ENCODE measurements at regions not wholly inside any gene's neighbourhood (a gene's known extent, or its start where the extent isn't known, plus 50 kb on each side); places are given as distances from the start of the nearest gene placed in this dataset.

GRCh38 chr7:16038906-16039305 is 352.4 kb upstream of the MEOX2 start:
- TF ChIP-seq CTCF (IDR thresholded peaks at IDR 0.05) (no peak), POLR2A (IDR thresholded peaks at IDR 0.05) (no peak), POLR2AphosphoS5 (IDR thresholded peaks at IDR 0.05) (no peak)
- H3K9me3 ChIP-seq = no peaks in the 10 kb centered on the region
- H3K4me3 ChIP-seq = no peak overlapping the region
- DNase-seq (ENCODE audit: low spot score) = no peak
- no peaks in the 10 kb centered on the region for H3K4me1 ChIP-seq (replicated peaks)
- intact Hi-C loops (cut with DNase I) = no loop called here
- no peaks in the 10 kb centered on the region for H3K27me3 ChIP-seq (replicated peaks; ENCODE audit: insufficient read depth)
- no peak overlapping the region for H3K27ac ChIP-seq
- 79% methylated on average over 3 of the region's 3 CpGs for WGBS
- no peaks in the 10 kb centered on the region for H3K36me3 ChIP-seq

DNA sequence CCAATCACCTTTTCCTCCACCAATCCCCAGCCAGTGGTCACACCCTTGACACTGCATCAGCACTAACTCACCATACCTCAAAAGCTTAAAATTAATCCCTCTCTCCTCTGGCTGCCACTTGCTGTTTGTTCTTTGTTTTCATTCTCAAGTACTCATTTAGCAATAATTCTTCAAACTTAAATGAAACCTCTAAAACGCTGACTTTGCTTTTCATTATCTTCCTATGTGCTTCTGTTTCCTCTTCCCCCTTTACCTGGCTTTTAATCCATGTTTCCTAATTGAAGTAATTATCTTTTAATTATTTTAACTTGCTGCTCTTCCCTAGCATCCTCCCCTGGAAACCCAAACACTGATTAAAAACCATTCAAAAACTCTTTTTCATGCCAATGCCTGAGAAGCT is 348.9 kb upstream of the MEOX2 start:
- TF ChIP-seq POLR2AphosphoS5 (IDR thresholded peaks at IDR 0.05) = no peak
- no peak for TF ChIP-seq CTCF (IDR thresholded peaks at IDR 0.05)
- TF ChIP-seq POLR2A (IDR thresholded peaks at IDR 0.05) = no peak
- DNase-seq (ENCODE audit: low spot score) = no peak
- Histone ChIP-seq H3K9me3 (no peaks in the 10 kb centered on the region), H3K36me3 (no peaks in the 10 kb centered on the region), H3K4me1 (replicated peaks) (no peaks in the 10 kb centered on the region), H3K27ac (no peak overlapping the region), H3K27me3 (replicated peaks; ENCODE audit: insufficient read depth) (no peaks in the 10 kb centered on the region), H3K4me3 (no peak overlapping the region)
- intact Hi-C loops (cut with DNase I) = no loop called here
- 88% methylated on average over 1 of the region's 1 CpG for WGBS

DNA sequence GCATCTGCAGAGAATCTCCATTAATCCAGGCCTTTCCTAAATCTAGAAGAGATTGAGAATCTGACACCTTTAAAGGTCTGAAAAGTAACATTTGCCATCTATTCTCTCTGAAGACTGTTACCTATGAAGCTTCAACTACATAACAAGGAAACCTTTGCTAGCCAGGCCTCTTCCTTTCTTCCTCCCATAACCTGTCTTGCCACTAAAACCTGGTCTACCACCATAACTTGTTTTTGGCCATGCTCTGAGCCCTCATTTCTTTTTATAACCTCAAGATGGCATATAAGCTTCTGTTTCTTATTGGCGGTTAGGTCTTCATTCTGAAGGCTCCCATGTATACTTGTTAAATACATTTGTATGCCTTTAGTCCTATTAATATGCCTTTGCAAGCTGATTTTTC is 348.4 kb upstream of the MEOX2 start:
- no peak for DNase-seq (ENCODE audit: low spot score)
- intact Hi-C loops (cut with DNase I) = no loop called here

GRCh38 chr7:16034353-16034752 is 347.9 kb upstream of the MEOX2 start:
- WGBS = 89% methylated on average over 2 of the region's 2 CpGs
- H3K27me3 ChIP-seq (replicated peaks; ENCODE audit: insufficient read depth) = no peaks in the 10 kb centered on the region
- TF ChIP-seq CTCF (IDR thresholded peaks at IDR 0.05) (no peak), POLR2A (IDR thresholded peaks at IDR 0.05) (no peak), POLR2AphosphoS5 (IDR thresholded peaks at IDR 0.05) (no peak)
- no peak for DNase-seq (ENCODE audit: low spot score)
- no peaks in the 10 kb centered on the region for H3K9me3 ChIP-seq
- intact Hi-C loops (cut with DNase I) = no loop called here
- no peak overlapping the region for H3K4me3 ChIP-seq
- H3K4me1 ChIP-seq (replicated peaks) = no peaks in the 10 kb centered on the region
- no peak overlapping the region for H3K27ac ChIP-seq
- H3K36me3 ChIP-seq = no peaks in the 10 kb centered on the region

More for the DNA sequence above, 348.4 kb upstream of the MEOX2 start:
- no peaks in the 10 kb centered on the region for H3K36me3 ChIP-seq
- TF ChIP-seq POLR2A (IDR thresholded peaks at IDR 0.05) (no peak), CTCF (IDR thresholded peaks at IDR 0.05) (no peak), POLR2AphosphoS5 (IDR thresholded peaks at IDR 0.05) (no peak)
- no peak overlapping the region for H3K27ac ChIP-seq
- no peak overlapping the region for H3K4me3 ChIP-seq
- H3K9me3 ChIP-seq = no peaks in the 10 kb centered on the region
- no peaks in the 10 kb centered on the region for H3K4me1 ChIP-seq (replicated peaks)
- H3K27me3 ChIP-seq (replicated peaks; ENCODE audit: insufficient read depth) = no peaks in the 10 kb centered on the region
- 92% methylated on average over 1 of the region's 1 CpG for WGBS

GRCh38 chr7:16033233-16033632 is 346.8 kb upstream of the MEOX2 start:
- intact Hi-C loops (cut with DNase I) = no loop called here
- no peak for DNase-seq (ENCODE audit: low spot score)

More at GRCh38 chr7:16033233-16033632, 346.8 kb upstream of the MEOX2 start:
- WGBS = 91% methylated on average over 2 of the region's 2 CpGs
- Histone ChIP-seq H3K4me1 (replicated peaks) (no peaks in the 10 kb centered on the region), H3K9me3 (no peaks in the 10 kb centered on the region), H3K36me3 (no peaks in the 10 kb centered on the region), H3K4me3 (no peak overlapping the region), H3K27ac (no peak overlapping the region), H3K27me3 (replicated peaks; ENCODE audit: insufficient read depth) (no peaks in the 10 kb centered on the region)
- no peak for TF ChIP-seq CTCF (IDR thresholded peaks at IDR 0.05)
- TF ChIP-seq POLR2AphosphoS5 (IDR thresholded peaks at IDR 0.05) = no peak
- no peak for TF ChIP-seq POLR2A (IDR thresholded peaks at IDR 0.05)

Measured in prostate gland (tissue), 2 donors.